Urinary bladder (tissue), 3 donors: ENCODE measurements at regions not wholly inside any gene's neighbourhood (a gene's known extent, or its start where the extent isn't known, plus 50 kb on each side); places are given as distances from the start of the nearest gene placed in this dataset.
"Not testable (repeated sequence)": the region's sequence is repeated elsewhere in the genome, so short reads cannot be mapped to it uniquely, and the experiment has no call there.

ENCODE experiments used
- DNase-seq: peaks from one replicate; pipeline ENCODE4 v3.0.0-alpha.2; 2015; ENCODE audit errors: extremely low spot score
- H3K27ac ChIP-seq: one replicate; pipeline ENCODE4 v1.5.1; 2013; ENCODE audit warnings: low read depth, mild to moderate bottlenecking, moderate library complexity
- H3K36me3 ChIP-seq: one replicate; pipeline ENCODE4 v1.6.1; 2013; ENCODE audit warnings: mild to moderate bottlenecking, moderate library complexity; ENCODE audit not compliant: insufficient read depth
- H3K4me1 ChIP-seq: one replicate; pipeline ENCODE4 v1.6.1; 2013; ENCODE audit warnings: mild to moderate bottlenecking, moderate library complexity; ENCODE audit not compliant: insufficient read depth
- H3K4me3 ChIP-seq: one replicate; pipeline ENCODE4 v1.5.1; 2013; ENCODE audit warnings: low read depth, low read length
- WGBS: extraction: QIAGEN DNeasy Blood & Tissue Kit; methylation state at CpG from one replicate; pipeline ENCODE4 v1.1.7; 2013; 5-methylcytosine and 5-hydroxymethylcytosine counted together
- donor health status: healthy with polysubstance abuse.
- donor health status: healthy.

GRCh38 chr16:32066016-32066651, 187.0 kb upstream of the TP53TG3D start:
- H3K36me3 ChIP-seq, H3K27ac ChIP-seq, H3K4me3 ChIP-seq, DNase-seq, H3K4me1 ChIP-seq: not testable (repeated sequence)
- WGBS: 41% methylated on average over 13 of the region's 13 CpGs

- not testable (repeated sequence) for H3K27ac ChIP-seq, H3K36me3 ChIP-seq, DNase-seq, H3K4me1 ChIP-seq, H3K4me3 ChIP-seq
- WGBS: no CpG with 5 or more reads among the region's 3 CpGs
These were observed 181.5 kb upstream of the TP53TG3D start for GRCh38 chr16:32071586-32071985.

GRCh38 chr16:32083891-32084290, 169.2 kb upstream of the TP53TG3D start:
- H3K4me3 ChIP-seq, H3K4me1 ChIP-seq, H3K27ac ChIP-seq, DNase-seq, H3K36me3 ChIP-seq: not testable (repeated sequence)
- WGBS: 42% methylated on average over 14 of the region's 15 CpGs

- H3K36me3 ChIP-seq, H3K4me3 ChIP-seq, H3K27ac ChIP-seq, DNase-seq, H3K4me1 ChIP-seq: not testable (repeated sequence)
- 26% methylated on average over 68 of the region's 86 CpGs for WGBS
These were observed 168.3 kb upstream of the TP53TG3D start for GRCh38 chr16:32084656-32085401.

GRCh38 chr16:32085438-32086141, 167.5 kb upstream of the TP53TG3D start:
- H3K36me3 ChIP-seq, DNase-seq, H3K27ac ChIP-seq, H3K4me1 ChIP-seq: not testable (repeated sequence)
- WGBS: 15% methylated on average over 62 of the region's 65 CpGs
- H3K4me3 ChIP-seq: peak overlapping the region; percentile 31

- 15% methylated on average over 45 of the region's 45 CpGs for WGBS
- not testable (repeated sequence) for DNase-seq, H3K36me3 ChIP-seq, H3K4me1 ChIP-seq, H3K27ac ChIP-seq
- H3K4me3 ChIP-seq: peak overlapping the region; percentile 46
These were observed 137.5 kb upstream of the TP53TG3D start for GRCh38 chr16:32115562-32115961.

GRCh38 chr16:32116080-32116479, 137.0 kb upstream of the TP53TG3D start:
- H3K36me3 ChIP-seq: no peaks in the 10 kb centered on the region
- 4% methylated on average over 52 of the region's 52 CpGs for WGBS
- DNase-seq: no peak
- H3K27ac ChIP-seq: no peak overlapping the region
- no peaks in the 10 kb centered on the region for H3K4me1 ChIP-seq
- peak overlapping the region; percentile 46 for H3K4me3 ChIP-seq

GRCh38 chr16:32116533-32116932, 136.6 kb upstream of the TP53TG3D start:
- 33% methylated on average over 22 of the region's 29 CpGs for WGBS
- not testable (repeated sequence) for DNase-seq, H3K36me3 ChIP-seq, H3K4me1 ChIP-seq, H3K27ac ChIP-seq
- peak overlapping the region; percentile 46 for H3K4me3 ChIP-seq

- H3K4me1 ChIP-seq, DNase-seq: not testable (repeated sequence)
These were observed 132.7 kb upstream of the TP53TG3D start for GRCh38 chr16:32120372-32120771.

GRCh38 chr16:32120779-32121178, 132.3 kb upstream of the TP53TG3D start:
- 70% methylated on average over 3 of the region's 3 CpGs for WGBS

More at GRCh38 chr16:32120372-32120771, 132.7 kb upstream of the TP53TG3D start:
- not testable (repeated sequence) for H3K36me3 ChIP-seq, H3K27ac ChIP-seq, H3K4me3 ChIP-seq
- WGBS: 53% methylated on average over 1 of the region's 1 CpG

GRCh38 chr16:32121273-32121900, 131.7 kb upstream of the TP53TG3D start:
- not testable (repeated sequence) for H3K4me3 ChIP-seq, DNase-seq
- WGBS: 67% methylated on average over 2 of the region's 2 CpGs

More at GRCh38 chr16:32120779-32121178, 132.3 kb upstream of the TP53TG3D start:
- not testable (repeated sequence) for DNase-seq, H3K27ac ChIP-seq, H3K36me3 ChIP-seq, H3K4me1 ChIP-seq, H3K4me3 ChIP-seq

GRCh38 chr16:32152434-32152833, 100.7 kb upstream of the TP53TG3D start:
- not testable (repeated sequence) for H3K4me3 ChIP-seq, H3K36me3 ChIP-seq, H3K4me1 ChIP-seq, H3K27ac ChIP-seq, DNase-seq
- WGBS: 83% methylated on average over 3 of the region's 8 CpGs

More at GRCh38 chr16:32121273-32121900, 131.7 kb upstream of the TP53TG3D start:
- not testable (repeated sequence) for H3K36me3 ChIP-seq, H3K4me1 ChIP-seq, H3K27ac ChIP-seq

GRCh38 chr16:32187918-32188669, 65.0 kb upstream of the TP53TG3D start:
- H3K4me3 ChIP-seq: not testable (repeated sequence)
- 35% methylated on average over 4 of the region's 61 CpGs for WGBS

More at GRCh38 chr16:32187918-32188669, 65.0 kb upstream of the TP53TG3D start:
- DNase-seq, H3K36me3 ChIP-seq, H3K27ac ChIP-seq, H3K4me1 ChIP-seq: not testable (repeated sequence)
